Erythroblast (primary cell): ENCODE measurements at regions not wholly inside any gene's neighbourhood (a gene's known extent, or its start where the extent isn't known, plus 50 kb on each side); places are given as distances from the start of the nearest gene placed in this dataset.

ENCODE experiments used
- GATA1 ChIP-seq: IDR thresholded peaks from 2 replicates; pipeline ENCODE4 v1.6.1; 2011; ENCODE audit warnings: low read depth, mild to moderate bottlenecking, control low read depth, low read length, moderate library complexity
- POLR2A ChIP-seq: IDR thresholded peaks from 2 replicates; pipeline ENCODE4 v1.6.1; 2011; ENCODE audit warnings: mild to moderate bottlenecking, low read length

- TF ChIP-seq POLR2A, result no peak
- TF ChIP-seq GATA1, result no peak
Measured at GRCh38 chr15:97745481-97746071, 214.9 kb upstream of the ARRDC4 start.
